ENCODE measurements at regions not wholly inside any gene's neighbourhood (a gene's known extent, or its start where the extent isn't known, plus 50 kb on each side); places are given as distances from the start of the nearest gene placed in this dataset.

- TF ChIP-seq POLR2A (IDR thresholded peaks at IDR 0.05) (no peak), CTCF (IDR thresholded peaks at IDR 0.05) (no peak)
- DNase-seq: no peak
- WGBS, 4 donors: 54 to 65% (median 59%) methylated on average over 4 of the region's 4 CpGs
- no peaks in the 10 kb centered on the region for H3K36me3 ChIP-seq (replicated peaks in 1 of 2)
- H3K4me1 ChIP-seq (replicated peaks in 1 of 2): no peaks in the 10 kb centered on the region
- H3K9me3 ChIP-seq (replicated peaks in 1 of 3): no peaks in the 10 kb centered on the region
- H3K27me3 ChIP-seq: no peaks in the 10 kb centered on the region
- no peak overlapping the region for H3K4me3 ChIP-seq
- intact Hi-C loops (cut with DNase I): no loop called here
- H3K27ac ChIP-seq: no peak overlapping the region
Observed at GRCh38 chr4:60128888-60129287, 1071.2 kb upstream of the ADGRL3 start.

GRCh38 chr4:60129740-60130139 is 1070.4 kb upstream of the ADGRL3 start:
- WGBS, 4 donors: 33 to 61% (median 53%) methylated on average over 1 of the region's 1 CpG
- no peak for TF ChIP-seq CTCF (IDR thresholded peaks at IDR 0.05)
- no peak for TF ChIP-seq POLR2A (IDR thresholded peaks at IDR 0.05)
- H3K9me3 ChIP-seq (replicated peaks in 1 of 3): no peaks in the 10 kb centered on the region
- no peak overlapping the region for H3K27ac ChIP-seq
- no peak for DNase-seq
- no peaks in the 10 kb centered on the region for H3K4me1 ChIP-seq (replicated peaks in 1 of 2)
- no peaks in the 10 kb centered on the region for H3K36me3 ChIP-seq (replicated peaks in 1 of 2)
- intact Hi-C loops (cut with DNase I): no loop called here
- no peak overlapping the region for H3K4me3 ChIP-seq
- no peaks in the 10 kb centered on the region for H3K27me3 ChIP-seq

GRCh38 chr4:60133375-60133774 is 1066.8 kb upstream of the ADGRL3 start:
- H3K27ac ChIP-seq: no peak overlapping the region
- H3K27me3 ChIP-seq: no peaks in the 10 kb centered on the region
- H3K4me3 ChIP-seq: no peak overlapping the region
- no peaks in the 10 kb centered on the region for H3K9me3 ChIP-seq (replicated peaks in 1 of 3)
- DNase-seq: no peak
- 61 to 84% (median 69%) methylated on average over 1 of the region's 1 CpG for WGBS, 4 donors
- intact Hi-C loops (cut with DNase I): no loop called here
- no peaks in the 10 kb centered on the region for H3K36me3 ChIP-seq (replicated peaks in 1 of 2)
- TF ChIP-seq POLR2A (IDR thresholded peaks at IDR 0.05) (no peak), CTCF (IDR thresholded peaks at IDR 0.05) (no peak)
- H3K4me1 ChIP-seq (replicated peaks in 1 of 2): no peaks in the 10 kb centered on the region

- Histone ChIP-seq H3K27ac (no peak overlapping the region), H3K4me3 (no peak overlapping the region), H3K27me3 (no peaks in the 10 kb centered on the region), H3K9me3 (replicated peaks in 1 of 3) (no peaks in the 10 kb centered on the region), H3K4me1 (replicated peaks in 1 of 2) (no peaks in the 10 kb centered on the region), H3K36me3 (replicated peaks in 1 of 2) (no peaks in the 10 kb centered on the region)
- WGBS, 4 donors: 81 to 87% (median 83%) methylated on average over 7 of the region's 7 CpGs
- intact Hi-C loops (cut with DNase I): no loop called here
- DNase-seq: no peak
- TF ChIP-seq CTCF (IDR thresholded peaks at IDR 0.05) (no peak), POLR2A (IDR thresholded peaks at IDR 0.05) (no peak)
Observed at GRCh38 chr4:60134099-60134498, 1066.0 kb upstream of the ADGRL3 start.
